ENCODE measurements at regions not wholly inside any gene's neighbourhood (a gene's known extent, or its start where the extent isn't known, plus 50 kb on each side); places are given as distances from the start of the nearest gene placed in this dataset.
"Not testable (repeated sequence)": the region's sequence is repeated elsewhere in the genome, so short reads cannot be mapped to it uniquely, and the experiment has no call there.

DNA sequence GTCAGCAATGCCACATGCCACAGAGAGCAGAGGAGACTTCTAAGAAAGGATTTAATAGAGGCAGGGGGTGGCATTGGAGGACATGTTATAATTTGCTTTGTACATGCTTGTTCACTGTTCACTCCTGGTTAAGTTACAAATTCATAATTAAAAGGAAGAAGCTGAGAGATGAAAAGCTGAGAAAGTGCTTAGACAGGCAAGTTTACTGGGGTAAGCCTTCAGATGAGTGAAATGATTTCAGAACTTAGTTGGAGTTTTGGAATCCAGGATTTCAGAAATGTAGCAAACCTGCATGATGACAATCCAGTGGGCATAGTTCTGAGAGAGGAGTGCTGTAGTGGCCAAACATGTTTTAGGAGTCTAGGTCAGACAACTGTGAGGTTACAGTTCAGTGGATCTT, 67.3 kb upstream of the FBXO33 start:
- DNase-seq = no peak

DNA sequence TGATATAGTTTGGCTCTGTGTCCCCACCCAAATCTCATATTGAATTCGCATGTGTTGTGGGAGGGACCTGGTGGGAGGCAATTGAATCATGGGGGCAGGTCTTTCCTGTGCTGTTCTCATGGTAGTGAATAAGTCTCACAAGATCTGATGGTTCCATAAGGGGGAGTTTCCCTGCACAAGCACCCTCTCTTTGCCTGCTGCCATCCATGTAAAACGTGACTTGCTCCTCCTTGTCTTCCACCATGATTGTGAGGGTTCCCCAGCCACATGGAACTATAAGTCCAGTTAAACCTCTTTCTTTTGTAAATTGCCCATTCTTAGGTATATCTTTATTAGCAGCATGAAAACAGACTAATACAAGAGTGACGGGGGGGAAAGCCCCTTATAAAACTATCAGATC, 65.4 kb upstream of the FBXO33 start:
- DNase-seq = not testable (repeated sequence)

GRCh38 chr14:39492267-39492666, 60.0 kb upstream of the FBXO33 start:
- DNase-seq = peak; percentile 91

DNA sequence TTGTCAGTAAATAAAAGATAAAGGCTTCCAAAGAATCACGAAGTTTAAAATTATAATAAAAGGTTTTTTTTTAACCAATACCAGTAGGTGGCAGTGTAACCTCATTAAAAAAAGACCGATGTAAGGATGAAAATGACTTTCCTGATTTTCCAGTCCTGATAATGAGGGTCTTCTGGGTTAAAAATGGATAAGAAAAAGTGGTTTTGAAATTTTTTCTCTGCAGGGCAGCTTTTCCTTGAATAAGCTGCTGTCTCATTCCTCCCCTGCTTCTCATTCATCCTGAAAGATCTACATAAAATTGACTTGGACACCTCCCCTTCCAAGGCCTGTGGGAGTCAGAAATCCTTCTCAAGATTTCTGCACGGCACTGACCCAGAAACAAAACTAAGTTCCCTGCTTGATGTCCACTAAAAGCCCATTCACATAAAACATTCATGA, 58.9 kb upstream of the FBXO33 start:
- DNase-seq = peak; percentile 41

DNA sequence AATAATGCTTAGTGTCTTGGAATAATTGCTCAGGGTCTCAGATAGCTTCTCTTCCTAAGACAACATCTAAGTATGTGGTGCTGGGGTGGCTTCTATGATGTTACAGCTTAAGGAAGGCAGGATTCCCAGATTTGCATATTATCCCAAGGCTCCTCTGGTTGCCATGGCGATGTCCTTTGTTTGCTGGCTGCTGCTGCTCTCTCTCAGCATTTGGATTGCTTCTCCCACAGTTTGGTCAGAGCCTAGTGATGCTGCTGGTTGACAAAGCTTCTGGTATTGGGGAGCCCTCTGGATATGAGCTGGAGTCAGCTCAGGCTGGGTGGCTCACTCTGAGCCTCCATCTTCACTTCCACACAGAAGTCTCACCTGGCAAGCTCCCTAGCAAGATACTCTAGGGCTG, 56.4 kb upstream of the FBXO33 start:
- no peak for DNase-seq

DNA sequence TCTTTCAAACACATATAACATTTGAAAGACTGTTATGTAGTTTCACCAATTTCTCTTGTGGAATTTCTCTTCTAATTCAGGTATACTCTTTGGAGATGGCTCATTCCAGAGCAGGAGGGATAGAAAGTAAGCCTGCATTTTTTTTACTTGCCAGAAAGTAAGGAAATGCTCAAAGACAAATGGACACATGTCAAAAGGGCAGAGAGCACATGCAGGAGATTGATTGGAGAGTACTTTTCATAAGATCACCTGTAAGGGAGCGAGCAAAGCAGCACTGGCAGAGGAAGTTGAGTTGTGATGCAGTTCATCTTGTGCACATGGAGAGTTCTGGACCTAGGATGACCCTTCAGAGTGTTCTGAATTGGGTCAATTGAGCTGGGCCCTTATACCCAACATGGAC, 51.4 kb upstream of the FBXO33 start:
- DNase-seq = no peak
